Endothelial cell of umbilical vein (primary cell): ENCODE measurements at regions not wholly inside any gene's neighbourhood (a gene's known extent, or its start where the extent isn't known, plus 50 kb on each side); places are given as distances from the start of the nearest gene placed in this dataset.

Experiments
- BruUV-seq: library from RNA; stranded (reverse); fragments of 400-500 nt; replicated peaks from 2 replicates; lab custom pipeline; 2021; lab: Mats Ljungman, UMichigan
- CTCF ChIA-PET: fragments of 300-600, 350-600 bp; sonication (Branson Sonifier 250); formaldehyde crosslinking; loops from one replicate; lab custom pipeline; 2021; ENCODE audit warnings: antibody characterized with exemption, inconsistent platforms; lab: Charles Lee
- POLR2A ChIA-PET: fragments of 300-600, 350-600 bp; sonication (Branson Sonifier 250); formaldehyde crosslinking; loops from one replicate; lab custom pipeline; 2021; ENCODE audit warnings: antibody characterized with exemption, inconsistent platforms; lab: Charles Lee
- DNase-seq: peaks from one replicate; pipeline ENCODE4 v3.0.0-alpha.2; 2011; ENCODE audit warnings: low read depth, low spot score
- FAIRE-seq: peaks from 2 replicates; lab custom pipeline; 2011; peaks lifted over from hg19 to GRCh38; lab: Jason Lieb, UNC
- H2AFZ ChIP-seq: 2 replicates; pipeline ENCODE4 v1.6.0; 2012; ENCODE audit warnings: low read depth, low read length, control low read depth, inconsistent platforms
- H3K27ac ChIP-seq: 2 replicates; pipeline ENCODE4 v1.5.1; 2011; ENCODE audit warnings: low read depth, mild to moderate bottlenecking, control low read depth, low read length, moderate library complexity; ENCODE audit not compliant: insufficient read depth
- H3K27me3 ChIP-seq, 2 experiments: 2 replicates each; pipeline versions ENCODE4 v1.6.0 to v1.6.1; 2011; ENCODE audit warnings: low read length in 2 of 2, mixed read lengths in 1 of 2; ENCODE audit not compliant: control insufficient read depth in 2 of 2, insufficient read depth in 2 of 2
- H3K36me3 ChIP-seq, 2 experiments: 2 replicates in 1 of 2; 3 replicates in 1 of 2; pipeline ENCODE4 v1.5.1; 2011; ENCODE audit warnings: low read length in 2 of 2, mild to moderate bottlenecking in 1 of 2, moderate library complexity in 1 of 2; ENCODE audit not compliant: control insufficient read depth in 2 of 2, insufficient read depth in 2 of 2; ENCODE audit errors: extremely low read depth in 1 of 2
- H3K4me1 ChIP-seq: 3 replicates; pipeline ENCODE4 v1.5.1; 2011; ENCODE audit warnings: mild to moderate bottlenecking, low read length; ENCODE audit not compliant: control insufficient read depth, insufficient read depth; ENCODE audit errors: extremely low read depth
- H3K4me2 ChIP-seq: 2 replicates; pipeline ENCODE4 v1.6.1; 2011; ENCODE audit warnings: low read length, control low read depth, mixed read lengths; ENCODE audit not compliant: insufficient read depth
- H3K4me3 ChIP-seq, 3 experiments: fragments of 200-600 bp in 1 of 3; sonication (generic), shearing (Covaris generic) in 1 of 3; replicated peaks in 1 of 3; 2 replicates each; pipeline ENCODE4 v1.5.1; 2011 to 2016; ENCODE audit warnings: control low read depth in 3 of 3, low read length in 3 of 3, mild to moderate bottlenecking in 2 of 3, inconsistent platforms in 1 of 3, low read depth in 1 of 3, moderate library complexity in 1 of 3; ENCODE audit not compliant: insufficient read depth in 1 of 3
- H3K79me2 ChIP-seq: 2 replicates; pipeline ENCODE4 v1.6.0; 2012; ENCODE audit warnings: low read length, inconsistent platforms; ENCODE audit not compliant: control insufficient read depth, insufficient read depth
- H3K9ac ChIP-seq: replicated peaks from 2 replicates; pipeline ENCODE3; 2011; ENCODE audit warnings: low read length, control low read depth; ENCODE audit not compliant: insufficient read depth; ENCODE audit errors: extremely low read depth
- H3K9me1 ChIP-seq: replicated peaks from 3 replicates; pipeline ENCODE4 v1.6.0; 2011; ENCODE audit warnings: mild to moderate bottlenecking, low read length; ENCODE audit not compliant: control insufficient read depth, insufficient read depth; ENCODE audit errors: extremely low read depth
- H3K9me3 ChIP-seq: replicated peaks from 2 replicates; pipeline ENCODE4 v1.5.1; 2012; ENCODE audit warnings: low read length, inconsistent platforms; ENCODE audit not compliant: control insufficient read depth, insufficient read depth
- H4K20me1 ChIP-seq: replicated peaks from 2 replicates; pipeline ENCODE3; 2011; ENCODE audit warnings: mild to moderate bottlenecking, low read length; ENCODE audit not compliant: control insufficient read depth, insufficient read depth; ENCODE audit errors: extremely low read depth
- EZH2 ChIP-seq: IDR thresholded peaks from 2 replicates; pipeline ENCODE4 v1.6.1; 2012; ENCODE audit warnings: borderline replicate concordance, low read depth, mild to moderate bottlenecking, moderate library complexity, low read length, inconsistent platforms; ENCODE audit not compliant: severe bottlenecking
- FOS ChIP-seq: IDR thresholded peaks from 2 replicates; pipeline ENCODE4 v1.6.1; 2011; ENCODE audit warnings: mild to moderate bottlenecking, low read length, moderate library complexity, borderline replicate concordance; ENCODE audit not compliant: insufficient read depth
- GATA2 ChIP-seq: IDR thresholded peaks from 2 replicates; pipeline ENCODE4 v1.7.0; 2011; ENCODE audit warnings: low read depth, mild to moderate bottlenecking, moderate library complexity, mixed read lengths, low read length; ENCODE audit not compliant: insufficient read length, insufficient read depth
- JUN ChIP-seq: IDR thresholded peaks from 2 replicates; pipeline ENCODE4 v1.6.1; 2011; ENCODE audit warnings: borderline replicate concordance, low read depth; ENCODE audit not compliant: insufficient read length, insufficient read depth
- MYC ChIP-seq: IDR thresholded peaks from one replicate; pipeline ENCODE4 v1.6.1; 2011; ENCODE audit warnings: mild to moderate bottlenecking, low read depth, low read length
- POLR2A ChIP-seq: IDR thresholded peaks from 2 replicates; pipeline ENCODE4 v1.6.1; 2012; ENCODE audit warnings: low read depth, mild to moderate bottlenecking, control low read depth, low read length
- POLR2AphosphoS5 ChIP-seq: IDR thresholded peaks from 2 replicates; pipeline ENCODE4 v1.6.1; 2012; ENCODE audit warnings: low read depth, mild to moderate bottlenecking, control low read depth, low read length, moderate library complexity; ENCODE audit not compliant: insufficient read depth
- dilution Hi-C: fragments of 300-500 bp; cut with MboI; formaldehyde crosslinking; loops from one replicate; pipeline ENCODE4 v1.15.0; 2019; ENCODE audit warnings: low sequenced_read_pairs; ENCODE audit not compliant: extremely low pct_ligation_motif_present
- intact Hi-C: fragments of 100-400 bp; cut with micrococcal nuclease; formaldehyde crosslinking; loops from one replicate; pipeline ENCODE4 v1.10.0; 2022
- TF ChIP-seq, protein P1 (sequence below), 2 donors: IDR thresholded peaks; 1 replicate in 1 of 2; 2 replicates in 1 of 2; pipeline ENCODE4 v1.5.1; 2011; ENCODE audit warnings: low read length in 2 of 2, mild to moderate bottlenecking in 2 of 2, moderate library complexity in 2 of 2, control low read depth in 1 of 2, inconsistent platforms in 1 of 2, low read depth in 1 of 2; ENCODE audit not compliant: insufficient read depth in 1 of 2; ENCODE audit errors: extremely low read depth in 1 of 2
- TF ChIP-seq, protein P2 (sequence below): IDR thresholded peaks from 2 replicates; pipeline ENCODE4 v1.6.1; 2011; ENCODE audit not compliant: insufficient read depth, insufficient read length

DNA sequence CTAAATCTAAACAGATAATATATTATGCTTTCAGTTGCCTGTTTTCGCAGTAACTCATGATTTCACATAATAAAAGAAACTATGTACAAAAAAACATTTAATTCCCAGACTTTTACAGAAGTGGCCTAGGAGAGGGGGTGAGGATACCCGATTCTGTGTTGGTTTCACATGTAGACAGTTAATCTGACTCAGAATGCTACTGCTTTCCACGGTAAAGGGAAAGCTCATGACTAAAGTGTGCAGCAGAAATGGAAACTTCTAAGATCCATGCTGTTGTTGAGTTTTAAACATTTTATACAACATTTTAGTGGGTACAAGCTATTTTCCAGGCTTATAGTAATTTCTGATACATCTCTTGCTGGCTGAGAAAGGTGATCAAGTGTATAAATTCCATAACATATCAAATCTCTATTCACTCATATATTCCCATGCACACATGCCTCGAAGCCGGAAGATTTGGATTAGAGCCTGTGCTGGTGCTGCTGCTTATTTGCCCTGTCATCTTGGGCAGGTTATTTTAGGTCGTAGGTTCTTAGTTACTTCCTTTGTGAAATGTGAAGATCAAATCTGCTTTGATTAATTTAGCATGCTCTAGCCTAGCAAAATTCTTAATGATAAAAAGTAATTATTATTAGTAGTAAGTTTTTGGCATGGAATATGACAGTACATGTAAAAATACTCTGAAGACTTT is 896.7 kb upstream of the MAP3K7 start:
- Histone ChIP-seq H4K20me1 (no peaks in the 10 kb centered on the region), H3K79me2 (no peaks in the 10 kb centered on the region), H3K9me3 (no peaks in the 10 kb centered on the region), H3K36me3 (no peaks in the 10 kb centered on the region), H3K4me3 (peak overlapping the region in 1 of 3 experiments; percentile 23), H3K4me1 (peaks cover 45% of the 10 kb centered on the region), H3K27ac (peak overlapping the region; percentile 54), H3K9ac (peak overlapping the region; percentile 45), H3K9me1 (peaks cover 3% of the 10 kb centered on the region), H3K27me3 (no peaks in the 10 kb centered on the region), H3K4me2 (peak overlapping the region; percentile 60), H2AFZ (peak overlapping the region; percentile 58)
- FAIRE-seq (peak; percentile 31), DNase-seq (peak; percentile 51)
- CTCF ChIA-PET, result interaction anchor here (1.0 to 2.8 kb wide), 10 partner anchors 10 to 154 kb away, joined by 3 to 17 read pairs (median 4); no protein-coding TSS in a partner anchor
- BruUV-seq, result no TSS peak
- TF ChIP-seq GATA2 (no peak), POLR2AphosphoS5 (no peak), JUN (no peak), POLR2A (no peak), EZH2 (no peak), FOS (no peak), MYC (no peak)
- TF ChIP-seq, protein P1, sequence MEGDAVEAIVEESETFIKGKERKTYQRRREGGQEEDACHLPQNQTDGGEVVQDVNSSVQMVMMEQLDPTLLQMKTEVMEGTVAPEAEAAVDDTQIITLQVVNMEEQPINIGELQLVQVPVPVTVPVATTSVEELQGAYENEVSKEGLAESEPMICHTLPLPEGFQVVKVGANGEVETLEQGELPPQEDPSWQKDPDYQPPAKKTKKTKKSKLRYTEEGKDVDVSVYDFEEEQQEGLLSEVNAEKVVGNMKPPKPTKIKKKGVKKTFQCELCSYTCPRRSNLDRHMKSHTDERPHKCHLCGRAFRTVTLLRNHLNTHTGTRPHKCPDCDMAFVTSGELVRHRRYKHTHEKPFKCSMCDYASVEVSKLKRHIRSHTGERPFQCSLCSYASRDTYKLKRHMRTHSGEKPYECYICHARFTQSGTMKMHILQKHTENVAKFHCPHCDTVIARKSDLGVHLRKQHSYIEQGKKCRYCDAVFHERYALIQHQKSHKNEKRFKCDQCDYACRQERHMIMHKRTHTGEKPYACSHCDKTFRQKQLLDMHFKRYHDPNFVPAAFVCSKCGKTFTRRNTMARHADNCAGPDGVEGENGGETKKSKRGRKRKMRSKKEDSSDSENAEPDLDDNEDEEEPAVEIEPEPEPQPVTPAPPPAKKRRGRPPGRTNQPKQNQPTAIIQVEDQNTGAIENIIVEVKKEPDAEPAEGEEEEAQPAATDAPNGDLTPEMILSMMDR (IDR thresholded peaks at IDR 0.05; ENCODE audit: extremely low read depth in 1 of 2, insufficient read depth in 1 of 2, low read depth in 1 of 2, low read length in 2 of 2), result no peak
- TF ChIP-seq, protein P2, sequence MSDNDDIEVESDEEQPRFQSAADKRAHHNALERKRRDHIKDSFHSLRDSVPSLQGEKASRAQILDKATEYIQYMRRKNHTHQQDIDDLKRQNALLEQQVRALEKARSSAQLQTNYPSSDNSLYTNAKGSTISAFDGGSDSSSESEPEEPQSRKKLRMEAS, result no peak
- dilution Hi-C loops (no loop called here), intact Hi-C loops (loop anchor here (2.0 to 10.0 kb wide), 2 partner anchors 49 to 1061 kb away; no protein-coding TSS in a partner anchor)
- POLR2A ChIA-PET, result no interaction called here
